ENCODE measurements at regions not wholly inside any gene's neighbourhood (a gene's known extent, or its start where the extent isn't known, plus 50 kb on each side); places are given as distances from the start of the nearest gene placed in this dataset.

GRCh38 chr13:59424661-59425060, 739.1 kb downstream of the DIAPH3 start:
- Histone ChIP-seq H3T11ph (ENCODE audit: low read length) (no peak overlapping the region), H3K23ac (ENCODE audit: insufficient read length, low read depth, low read length) (no peak overlapping the region), H3K79me2 (ENCODE audit: insufficient read depth, low read length) (no peaks in the 10 kb centered on the region), H3K9ac (ENCODE audit: extremely low read depth, insufficient read length, low read length) (no peak overlapping the region), H2AFZ (ENCODE audit: low read length) (no peak overlapping the region), H3K79me1 (ENCODE audit: insufficient read depth, low read depth, low read length, poor library complexity, severe bottlenecking) (no peaks in the 10 kb centered on the region), H2AK5ac (ENCODE audit: insufficient read length, low read length) (no peak overlapping the region), H3K18ac (ENCODE audit: insufficient read length, low read depth, low read length) (no peak overlapping the region), H4K91ac (ENCODE audit: insufficient read length, low read depth, low read length) (no peak overlapping the region), H3K4me2 (ENCODE audit: insufficient read depth, insufficient read length, low read length) (no peak overlapping the region), H2BK5ac (ENCODE audit: insufficient read length, low read length) (no peak overlapping the region), H3K27ac (ENCODE audit: insufficient read length, low read depth, low read length) (no peak overlapping the region), H3K23me2 (ENCODE audit: insufficient read length, low read depth, low read length, poor library complexity, severe bottlenecking) (no peaks in the 10 kb centered on the region), H4K20me1 (ENCODE audit: control insufficient read depth, insufficient read depth, insufficient read length) (no peaks in the 10 kb centered on the region), H4K8ac (replicated peaks; ENCODE audit: insufficient read length, low read depth, low read length) (no peak overlapping the region), H3K14ac (ENCODE audit: insufficient read depth, low read length) (no peak overlapping the region), H2BK120ac (ENCODE audit: low read depth, low read length, poor library complexity, severe bottlenecking) (no peak overlapping the region), H3K9me3 (ENCODE audit: control insufficient read depth, low read depth, low read length) (no peaks in the 10 kb centered on the region), H3K4ac (ENCODE audit: low read depth, low read length) (no peak overlapping the region), H3K4me1 (ENCODE audit: insufficient read depth, low read length) (peaks cover 7% of the 10 kb centered on the region; the same call in 1 of the 2 replicates), H3K56ac (ENCODE audit: insufficient read length, low read depth, low read length) (no peak overlapping the region), H2BK15ac (ENCODE audit: low read depth, low read length) (no peak overlapping the region), H3K27me3 (ENCODE audit: insufficient read depth, low read length) (no peaks in the 10 kb centered on the region), H4K5ac (ENCODE audit: insufficient read length, low read depth, low read length) (no peak overlapping the region), H2BK12ac (ENCODE audit: insufficient read length, low read depth, low read length) (no peak overlapping the region), H2BK20ac (ENCODE audit: low read depth, low read length, poor library complexity, severe bottlenecking) (no peak overlapping the region)
- Mint-ChIP-seq H3K27ac (0 out of 7 replicates have a peak overlapping the region, but pooled peaks of 1 of the 3 experiments have one; percentile 84), H3K9me3 (peaks cover 28 to 32% of the 10 kb centered on the region in 2 experiments), H3K4me1 (peaks cover 20% of the 10 kb centered on the region in 2 experiments), H3K4me3 (no peak overlapping the region), H3K36me3 (ENCODE audit: insufficient read depth in 1 of 3, low read depth in 3 of 3) (peaks cover 0 to 33% (median 22%) of the 10 kb centered on the region in 3 experiments; a peak in 5 of 7 replicates), H3K27me3 (ENCODE audit: low read depth) (no peaks in the 10 kb centered on the region)
- no peak for TF ChIP-seq CTCF (conservative IDR thresholded peaks at IDR 0.05)
- no CpG with 5 or more reads among the region's 2 CpGs for WGBS (ENCODE audit: extremely low coverage, insufficient read length, low lambda C conversion rate)
- DNase-seq, result no peak
